Hematopoietic multipotent progenitor cell treated with erythropoietin and hydrocortisone succinate and interleukin-3 and kit ligand, for 8 days (in vitro differentiated cells): ENCODE measurements at regions not wholly inside any gene's neighbourhood (a gene's known extent, or its start where the extent isn't known, plus 50 kb on each side); places are given as distances from the start of the nearest gene placed in this dataset.

ENCODE experiments used
- DNase-seq: peaks from one replicate; pipeline ENCODE4 v3.0.0-alpha.2; 2015

GRCh38 chr3:81041331-81041730, 720.1 kb downstream of the GBE1 start:
- no peak for DNase-seq

- no peak for DNase-seq
These were observed 721.3 kb downstream of the GBE1 start for GRCh38 chr3:81040107-81040506.

GRCh38 chr3:81033684-81034083, 727.8 kb downstream of the GBE1 start:
- DNase-seq: no peak

- no peak for DNase-seq
These were observed 728.3 kb downstream of the GBE1 start for GRCh38 chr3:81033185-81033584.

- DNase-seq: no peak
These were observed 731.6 kb downstream of the GBE1 start for GRCh38 chr3:81029861-81030260.

GRCh38 chr3:81027344-81027743, 734.1 kb downstream of the GBE1 start:
- no peak for DNase-seq

- no peak for DNase-seq
These were observed 736.9 kb downstream of the GBE1 start for GRCh38 chr3:81024560-81024959.

- no peak for DNase-seq
These were observed 739.1 kb downstream of the GBE1 start for GRCh38 chr3:81022339-81022738.

GRCh38 chr3:81013360-81013759, 748.1 kb downstream of the GBE1 start:
- no peak for DNase-seq

- DNase-seq: no peak
These were observed 755.5 kb downstream of the GBE1 start for GRCh38 chr3:81005992-81006391.

- DNase-seq: no peak
These were observed 757.6 kb downstream of the GBE1 start for GRCh38 chr3:81003817-81004216.

- no peak for DNase-seq
These were observed 758.3 kb downstream of the GBE1 start for GRCh38 chr3:81003008-81003645.

GRCh38 chr3:80999481-80999880, 762.0 kb downstream of the GBE1 start:
- DNase-seq: no peak

GRCh38 chr3:80998022-80998421, 763.4 kb downstream of the GBE1 start:
- DNase-seq: no peak

- no peak for DNase-seq
These were observed 763.8 kb downstream of the GBE1 start for GRCh38 chr3:80997622-80998021.

GRCh38 chr3:80994767-80995166, 766.7 kb downstream of the GBE1 start:
- DNase-seq: no peak

GRCh38 chr3:80994085-80994665, 767.3 kb downstream of the GBE1 start:
- no peak for DNase-seq

- no peak for DNase-seq
These were observed 768.1 kb downstream of the GBE1 start for GRCh38 chr3:80993241-80993945.

- no peak for DNase-seq
These were observed 777.7 kb downstream of the GBE1 start for GRCh38 chr3:80983753-80984152.

- no peak for DNase-seq
These were observed 783.1 kb downstream of the GBE1 start for GRCh38 chr3:80978216-80978969.

GRCh38 chr3:80970292-80970691, 791.2 kb downstream of the GBE1 start:
- no peak for DNase-seq

GRCh38 chr3:80929576-80929975, 831.9 kb downstream of the GBE1 start:
- no peak for DNase-seq

- no peak for DNase-seq
These were observed 846.6 kb downstream of the GBE1 start for GRCh38 chr3:80914854-80915253.

- DNase-seq: peak; percentile 1
These were observed 863.2 kb downstream of the GBE1 start for GRCh38 chr3:80898211-80898610.
